Thyroid gland (tissue), 4 donors: ENCODE measurements at regions not wholly inside any gene's neighbourhood (a gene's known extent, or its start where the extent isn't known, plus 50 kb on each side); places are given as distances from the start of the nearest gene placed in this dataset.

Source experiments
- CTCF ChIP-seq, 6 experiments: fragments of 200-600 bp in 3 of 6; fragments of 450-650 bp in 3 of 6; sonication (generic) in 3 of 6; IDR thresholded peaks; one replicate each; pipeline ENCODE4 v1.5.1; 2016 to 2019; ENCODE audit warnings: antibody characterized with exemption in 6 of 6, mild to moderate bottlenecking in 2 of 6, inconsistent platforms in 1 of 6, moderate library complexity in 1 of 6
- POLR2A ChIP-seq, 2 donors: fragments of 450-650 bp; IDR thresholded peaks; one replicate each; pipeline ENCODE4 v1.6.1; 2017; ENCODE audit warnings: antibody characterized with exemption in 2 of 2, mild to moderate bottlenecking in 2 of 2, moderate library complexity in 1 of 2

GRCh38 chr4:124282301-124282898, 430.1 kb downstream of the ANKRD50 start:
- TF ChIP-seq CTCF (IDR thresholded peaks at IDR 0.05) (no peak), POLR2A (IDR thresholded peaks at IDR 0.05) (no peak)
